GM12801 (cell line): ENCODE measurements at regions not wholly inside any gene's neighbourhood (a gene's known extent, or its start where the extent isn't known, plus 50 kb on each side); places are given as distances from the start of the nearest gene placed in this dataset.

Experiments
- CTCF ChIP-seq: IDR thresholded peaks from one replicate; pipeline ENCODE4 v1.5.1; 2011; ENCODE audit warnings: control low read depth; ENCODE audit not compliant: insufficient read length; ENCODE audit errors: extremely low read depth

DNA sequence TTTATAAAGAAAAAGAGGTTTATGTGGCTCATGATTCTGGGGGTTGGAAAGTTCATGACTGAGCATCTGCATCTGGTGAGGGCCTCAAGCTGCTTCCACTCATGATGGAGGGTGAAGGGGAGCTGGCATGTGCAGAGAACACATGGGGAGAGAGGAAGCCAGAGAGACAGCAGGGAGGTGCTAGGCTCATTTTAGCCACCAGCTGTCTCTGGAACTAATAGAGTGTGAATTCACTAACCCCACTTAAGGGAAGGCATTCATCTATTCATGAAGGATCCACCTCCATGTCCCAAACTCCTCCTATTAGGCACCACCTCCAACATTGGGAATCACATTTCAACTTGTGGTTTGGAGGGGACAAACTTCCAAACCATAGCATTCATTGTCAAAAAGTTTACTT lies 137.3 kb upstream of the PMEPA1 start:
- TF ChIP-seq CTCF, result no peak

DNA sequence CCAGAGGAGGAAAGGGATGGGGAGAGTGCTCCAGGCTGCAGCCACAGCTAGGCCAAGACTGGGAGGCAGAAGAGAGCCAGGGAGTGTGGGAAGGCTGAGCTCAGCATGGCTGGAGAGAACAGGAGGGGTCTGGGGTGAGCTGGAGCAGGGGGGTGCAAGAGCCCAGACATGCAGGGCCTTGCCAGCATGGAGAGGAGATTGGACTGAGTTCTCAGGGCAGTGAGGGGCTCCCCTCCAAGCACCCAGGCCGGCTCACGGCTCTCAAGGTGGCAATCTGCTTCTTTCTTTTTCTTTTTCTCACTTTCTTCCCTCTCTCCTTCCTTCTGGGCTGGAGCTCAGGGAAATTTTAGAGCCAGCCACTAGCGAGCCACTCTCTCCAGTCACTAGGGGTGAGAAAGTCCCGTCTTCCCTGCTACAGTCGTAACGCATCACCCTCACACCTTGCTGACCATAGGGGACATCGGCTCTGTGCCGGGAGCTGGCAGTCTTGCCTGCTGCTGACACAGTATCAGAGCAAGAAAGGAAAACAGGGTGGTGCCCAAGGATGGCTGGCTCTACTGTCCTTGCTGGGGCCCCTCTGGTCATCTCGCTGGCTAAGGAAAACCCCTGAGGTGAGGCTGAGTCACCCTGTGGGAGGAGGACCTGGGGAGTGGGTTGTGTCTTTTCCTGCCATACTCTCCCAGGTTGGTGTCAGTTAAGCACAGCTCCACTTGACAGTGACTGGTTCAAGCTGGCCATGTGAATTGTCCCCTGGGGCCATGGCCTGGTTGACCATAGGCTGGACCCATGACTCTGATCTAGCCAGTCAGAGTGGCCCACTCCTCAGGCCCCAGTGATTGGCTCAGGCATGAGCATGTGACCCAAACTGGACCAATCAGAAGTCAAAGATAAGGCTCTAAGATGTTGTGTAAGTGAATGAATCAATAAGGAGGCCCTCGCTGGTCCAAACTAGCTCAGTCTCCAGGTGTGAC lies 135.1 kb upstream of the PMEPA1 start:
- no peak for TF ChIP-seq CTCF

GRCh38 chr20:57843941-57844625 lies 134.3 kb upstream of the PMEPA1 start:
- TF ChIP-seq CTCF, result no peak

DNA sequence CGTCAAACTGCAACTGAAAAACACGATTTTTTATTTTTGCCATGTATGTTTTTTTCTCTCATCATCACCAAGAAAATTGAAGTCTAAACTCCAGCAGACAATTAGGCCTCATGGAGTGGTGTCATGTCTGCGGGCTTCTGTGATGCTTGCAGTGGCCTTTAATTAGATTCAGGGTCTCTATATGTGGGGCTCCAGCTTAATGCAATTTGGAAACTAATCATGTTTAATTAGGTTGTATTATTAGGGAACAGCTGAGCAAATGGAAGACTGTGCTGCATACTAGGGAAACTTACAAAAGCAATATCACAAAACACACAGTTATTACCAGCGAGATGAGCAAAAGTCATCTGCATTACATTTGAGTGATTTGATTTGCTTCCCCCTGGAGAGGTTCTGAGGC lies 132.9 kb upstream of the PMEPA1 start:
- TF ChIP-seq CTCF, result no peak

DNA sequence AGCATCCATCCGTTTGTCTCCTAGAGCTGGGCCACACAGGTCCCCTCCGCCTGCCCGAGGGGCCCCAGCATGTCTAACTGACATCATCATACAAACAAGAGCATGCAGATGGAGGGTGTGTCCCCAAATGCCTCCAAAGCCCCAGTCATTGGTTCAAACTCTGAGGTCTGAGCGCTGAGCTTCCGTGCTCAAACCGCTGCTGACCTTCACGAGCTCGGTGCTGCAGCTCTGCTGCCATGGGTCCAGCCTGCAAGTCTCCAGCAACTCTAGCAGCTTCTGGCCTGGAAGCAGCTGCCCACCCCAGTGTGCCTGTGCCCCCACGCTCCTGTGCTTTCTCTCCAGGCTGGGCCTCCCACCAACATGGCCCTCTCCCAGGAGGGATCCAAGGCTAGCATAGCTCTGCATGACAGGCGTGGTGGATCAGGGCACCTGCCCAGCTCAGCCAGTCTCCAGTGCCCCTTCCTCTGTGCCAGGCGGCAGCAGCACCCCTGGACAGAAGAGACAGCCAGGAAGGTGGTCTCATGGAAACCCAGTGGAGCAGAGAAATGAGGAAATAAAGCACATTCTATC lies 131.6 kb upstream of the PMEPA1 start:
- no peak for TF ChIP-seq CTCF

DNA sequence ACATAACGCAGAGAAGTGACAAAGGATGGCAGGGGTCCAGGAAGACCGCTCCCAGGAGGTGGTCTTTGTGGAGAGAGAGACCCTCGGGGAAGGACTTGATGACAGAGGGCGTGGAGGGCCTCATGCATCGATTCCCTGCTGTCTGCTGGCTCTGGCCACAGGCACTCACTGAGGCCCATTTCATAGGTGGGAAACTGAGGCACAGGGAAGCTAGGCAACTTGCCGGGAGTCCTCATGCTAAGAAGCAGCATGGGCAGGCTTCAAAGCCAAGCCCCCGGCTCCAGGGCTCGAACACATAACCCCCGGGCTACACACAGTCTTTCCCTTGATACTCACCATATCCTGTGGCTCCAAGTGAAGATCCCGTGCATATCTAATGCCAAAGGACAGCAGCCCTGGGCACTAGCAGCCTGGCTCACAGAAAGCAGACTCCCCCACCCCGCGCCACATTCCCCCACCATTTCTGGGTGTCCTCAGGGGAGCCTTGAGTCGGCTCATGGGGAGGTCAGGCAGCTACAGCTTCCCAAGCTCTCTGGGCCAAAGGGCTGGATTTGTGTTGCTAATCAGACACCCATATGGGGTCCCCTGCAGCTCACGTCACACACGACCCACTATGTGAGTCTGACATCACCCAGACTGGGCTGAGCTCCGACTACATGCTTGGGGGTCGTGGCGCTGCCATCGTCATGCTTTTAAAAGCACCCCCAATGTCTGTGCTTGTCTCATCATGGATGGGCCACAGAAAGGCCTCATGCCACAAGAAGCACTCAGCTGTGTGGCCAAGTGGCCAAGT lies 130.9 kb upstream of the PMEPA1 start:
- TF ChIP-seq CTCF, result no peak

DNA sequence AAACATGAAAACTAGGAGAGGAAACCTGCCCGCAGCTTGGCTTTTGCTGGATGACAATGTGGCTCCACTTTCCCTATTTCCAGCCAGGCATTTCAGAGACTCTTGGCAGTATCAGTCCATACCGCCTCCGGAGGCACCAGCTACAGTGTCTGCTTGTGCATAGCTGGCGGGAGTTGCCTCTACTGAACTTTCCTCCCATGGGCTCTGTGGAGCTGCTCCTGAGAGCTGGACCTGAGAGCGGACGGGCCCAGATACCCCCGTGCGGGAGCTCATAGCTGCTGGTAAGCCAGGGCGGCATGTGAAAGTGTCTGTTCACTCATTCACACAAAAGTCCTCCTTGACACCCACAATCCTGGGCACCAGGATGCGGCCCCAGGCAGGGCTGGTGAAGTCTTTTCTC lies 130.3 kb upstream of the PMEPA1 start:
- TF ChIP-seq CTCF, result no peak
